C4-2B (cell line): ENCODE measurements at regions not wholly inside any gene's neighbourhood (a gene's known extent, or its start where the extent isn't known, plus 50 kb on each side); places are given as distances from the start of the nearest gene placed in this dataset.

ENCODE experiments used
- H3K27ac ChIP-seq: fragments of 450-650 bp; 2 replicates; pipeline ENCODE4 v1.5.1; 2017
- ZFX ChIP-seq: fragments of 450-650 bp; IDR thresholded peaks from 2 replicates; pipeline ENCODE4 v1.6.1; 2017
- TF ChIP-seq, protein P1 (sequence below): fragments of 450-650 bp; conservative IDR thresholded peaks from 2 replicates; pipeline ENCODE4 v1.5.1; 2017; ENCODE audit warnings: mild to moderate bottlenecking

DNA sequence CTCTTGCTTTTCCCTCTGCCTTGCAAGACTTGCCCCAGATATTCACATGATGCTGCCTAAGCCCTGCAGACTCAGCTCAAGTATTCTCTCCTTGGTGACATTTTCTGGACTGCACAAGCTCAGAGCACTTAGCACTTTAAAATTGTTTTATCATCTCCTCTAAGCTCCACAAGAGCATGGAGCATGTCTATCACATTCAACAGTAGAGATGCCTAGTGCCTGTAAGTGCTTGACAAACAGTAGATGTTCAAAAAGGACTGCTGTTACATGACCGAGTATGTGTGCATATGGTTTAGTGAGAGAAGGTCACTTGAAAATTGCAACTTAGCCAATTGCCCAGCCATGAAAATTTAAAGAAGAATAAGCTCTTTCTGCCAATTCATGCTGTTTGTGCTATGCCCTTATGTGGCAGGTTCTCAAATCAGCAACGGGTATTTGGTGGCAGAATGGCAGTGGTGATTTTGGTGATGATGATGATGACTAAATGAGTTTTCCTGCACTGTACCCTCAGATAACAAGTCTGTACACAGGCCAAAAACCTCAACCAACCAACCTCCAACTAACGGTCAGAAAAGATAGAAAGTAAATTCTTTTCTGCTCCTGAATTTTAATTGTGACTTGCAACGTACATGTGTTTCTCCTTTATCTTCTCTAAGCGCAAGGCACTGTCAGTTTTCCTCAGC lies 647.2 kb upstream of the UBE2E2 start:
- TF ChIP-seq, protein P1, sequence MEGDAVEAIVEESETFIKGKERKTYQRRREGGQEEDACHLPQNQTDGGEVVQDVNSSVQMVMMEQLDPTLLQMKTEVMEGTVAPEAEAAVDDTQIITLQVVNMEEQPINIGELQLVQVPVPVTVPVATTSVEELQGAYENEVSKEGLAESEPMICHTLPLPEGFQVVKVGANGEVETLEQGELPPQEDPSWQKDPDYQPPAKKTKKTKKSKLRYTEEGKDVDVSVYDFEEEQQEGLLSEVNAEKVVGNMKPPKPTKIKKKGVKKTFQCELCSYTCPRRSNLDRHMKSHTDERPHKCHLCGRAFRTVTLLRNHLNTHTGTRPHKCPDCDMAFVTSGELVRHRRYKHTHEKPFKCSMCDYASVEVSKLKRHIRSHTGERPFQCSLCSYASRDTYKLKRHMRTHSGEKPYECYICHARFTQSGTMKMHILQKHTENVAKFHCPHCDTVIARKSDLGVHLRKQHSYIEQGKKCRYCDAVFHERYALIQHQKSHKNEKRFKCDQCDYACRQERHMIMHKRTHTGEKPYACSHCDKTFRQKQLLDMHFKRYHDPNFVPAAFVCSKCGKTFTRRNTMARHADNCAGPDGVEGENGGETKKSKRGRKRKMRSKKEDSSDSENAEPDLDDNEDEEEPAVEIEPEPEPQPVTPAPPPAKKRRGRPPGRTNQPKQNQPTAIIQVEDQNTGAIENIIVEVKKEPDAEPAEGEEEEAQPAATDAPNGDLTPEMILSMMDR = no peak
- no peak for TF ChIP-seq ZFX
- H3K27ac ChIP-seq = no peak overlapping the region

DNA sequence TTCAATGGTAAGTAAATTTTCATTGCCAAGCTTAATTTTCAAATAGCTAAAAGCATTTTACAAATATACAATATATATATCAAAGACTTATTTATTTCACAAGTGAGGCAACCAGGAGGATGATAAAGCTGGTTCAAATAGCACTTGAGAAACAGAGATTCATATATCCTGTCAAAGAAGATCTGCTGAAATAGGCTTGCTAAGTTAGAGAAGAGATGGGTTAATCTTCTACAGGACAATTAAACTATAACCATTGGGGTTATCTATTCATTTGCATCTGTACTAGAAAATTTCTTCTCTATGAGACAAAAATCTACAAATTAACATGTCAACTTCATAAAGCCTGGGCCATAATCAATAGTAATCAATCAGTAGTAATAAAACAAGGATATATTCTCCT lies 637.7 kb upstream of the UBE2E2 start:
- H3K27ac ChIP-seq = no peak overlapping the region
- TF ChIP-seq ZFX = no peak
- TF ChIP-seq, protein P1 = no peak

DNA sequence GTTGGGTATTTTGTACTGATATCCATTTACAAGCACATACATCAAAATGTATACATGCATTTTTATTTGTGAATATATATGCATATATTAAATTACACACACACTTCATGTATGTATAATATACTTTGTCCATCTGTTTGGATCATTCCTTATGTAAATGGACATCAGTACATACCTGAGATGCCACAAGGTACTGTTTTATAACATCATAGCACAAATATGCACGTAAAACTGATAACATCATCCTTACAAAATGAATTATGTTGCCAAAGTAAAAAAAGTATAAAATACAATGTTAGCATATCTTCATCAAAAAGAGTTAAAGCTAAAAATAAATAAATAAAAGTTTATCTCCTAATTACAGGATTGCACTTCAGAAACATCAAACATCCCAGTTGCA lies 634.8 kb upstream of the UBE2E2 start:
- no peak for TF ChIP-seq ZFX
- TF ChIP-seq, protein P1 = no peak
- H3K27ac ChIP-seq = no peak overlapping the region

DNA sequence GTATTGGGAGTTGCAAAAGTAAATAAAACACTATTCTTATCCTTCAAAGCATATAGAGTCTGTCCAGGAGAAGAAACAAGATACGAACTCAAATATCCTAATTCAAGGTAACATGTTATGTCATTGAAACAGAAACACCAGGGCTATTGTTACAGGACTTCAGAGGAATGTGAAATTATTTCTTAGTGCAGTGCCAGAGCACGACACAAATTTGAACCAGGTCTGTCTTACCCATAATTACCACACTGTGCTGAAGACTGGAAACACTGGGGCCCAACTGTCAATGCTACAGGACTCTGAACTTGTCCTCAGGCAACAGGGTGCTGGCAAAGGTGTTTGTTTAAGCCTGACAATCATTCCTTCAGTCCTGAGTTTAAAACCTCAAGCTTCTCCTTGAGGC lies 633.6 kb upstream of the UBE2E2 start:
- TF ChIP-seq ZFX = no peak
- TF ChIP-seq, protein P1 = no peak
- H3K27ac ChIP-seq = no peak overlapping the region

DNA sequence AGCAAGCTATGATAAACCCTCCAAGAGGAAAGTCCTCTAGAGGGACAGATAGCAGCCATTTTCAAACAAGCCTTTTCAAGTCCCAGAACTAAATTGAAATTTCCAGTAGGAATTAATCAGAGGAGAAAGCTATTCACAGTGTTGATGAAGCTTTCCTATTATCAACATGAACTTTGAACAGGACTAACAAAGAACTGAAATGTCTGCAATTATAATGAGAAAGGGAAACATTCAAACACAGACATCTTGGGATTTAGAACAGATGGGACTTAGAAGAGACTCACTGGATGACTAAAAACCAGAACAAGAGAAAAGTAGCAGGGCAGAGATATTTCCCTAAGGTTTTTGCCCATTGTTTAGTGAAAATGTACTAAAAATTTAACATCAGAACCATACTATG lies 622.1 kb upstream of the UBE2E2 start:
- TF ChIP-seq ZFX = no peak
- TF ChIP-seq, protein P1 = no peak
- H3K27ac ChIP-seq = no peak overlapping the region

DNA sequence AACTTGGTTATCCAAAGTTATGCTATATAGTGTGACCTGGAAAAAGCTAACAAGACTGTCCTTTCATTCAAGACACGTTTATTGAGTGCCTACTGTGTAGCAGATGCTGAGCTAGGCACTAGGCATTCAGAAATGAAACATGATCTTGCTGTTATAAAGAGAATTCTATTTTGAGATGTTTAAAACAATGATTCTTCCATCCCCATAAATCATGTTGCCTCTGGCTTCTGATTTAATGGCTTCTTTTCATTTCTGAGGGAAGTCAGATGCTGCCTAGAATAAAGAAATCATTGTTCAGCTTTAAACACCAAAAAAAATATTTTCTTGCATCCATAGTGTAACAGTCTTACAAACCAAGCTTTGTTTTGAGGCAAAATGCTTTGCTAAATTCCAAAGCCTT lies 620.9 kb upstream of the UBE2E2 start:
- H3K27ac ChIP-seq = no peak overlapping the region
- TF ChIP-seq, protein P1 = no peak
- TF ChIP-seq ZFX = no peak

DNA sequence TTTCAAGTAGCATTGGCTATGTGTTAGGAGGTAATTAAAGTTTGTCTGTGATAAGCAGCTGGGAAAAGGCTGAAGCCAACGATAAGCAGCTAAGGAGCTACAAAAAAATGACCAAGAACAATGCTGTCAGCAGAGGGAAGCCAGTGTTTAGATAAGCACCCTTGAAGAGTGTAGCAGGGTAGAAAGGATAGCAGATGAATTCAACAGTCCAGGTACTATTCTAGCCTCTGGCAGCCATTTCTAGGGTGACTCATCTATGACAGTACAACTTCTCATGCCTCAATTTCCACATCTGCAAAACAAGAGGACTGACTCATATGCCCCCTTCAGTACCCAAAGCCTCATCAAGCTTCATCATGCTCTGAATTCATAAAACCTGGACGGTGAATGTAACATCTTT lies 617.6 kb upstream of the UBE2E2 start:
- no peak for TF ChIP-seq ZFX
- TF ChIP-seq, protein P1 = no peak
- no peak overlapping the region for H3K27ac ChIP-seq
